K562 (cell line): ENCODE measurements at regions not wholly inside any gene's neighbourhood (a gene's known extent, or its start where the extent isn't known, plus 50 kb on each side); places are given as distances from the start of the nearest gene placed in this dataset.

Experiments used
- ATAC-seq: fragments of 200-7000 bp; cut with Tn5 transposase; 3 replicates; pipeline ENCODE4 v1.9.1; 2020; ENCODE audit warnings: moderate library complexity
- BruUV-seq: library from RNA; stranded (reverse); fragments of 400-500 nt; replicated peaks from 2 replicates; lab custom pipeline; 2021; lab: Mats Ljungman, UMichigan
- CTCF ChIA-PET: fragments of 300-600 bp; formaldehyde crosslinking; extraction: SDS; loops from one replicate; lab custom pipeline; 2021; ENCODE audit warnings: low intra/inter-chr PET ratio; lab: Yijun Ruan, JAX
- POLR2A ChIA-PET: fragments of 300-600, 350-650 bp; sonication (Branson Sonifier 250); formaldehyde crosslinking; extraction: SDS; loops from one replicate; lab custom pipeline; 2021; ENCODE audit warnings: antibody characterized with exemption, inconsistent platforms; lab: Yijun Ruan, JAX
- DNase-seq, 4 experiments: peaks; one replicate each; pipeline versions ENCODE4 v3.0.0 to v3.0.0-alpha.2; 2011 to 2018; ENCODE audit warnings: low spot score in 3 of 4, mixed read lengths in 3 of 4; ENCODE audit errors: extremely low read depth in 1 of 4
- FAIRE-seq: peaks from 2 replicates; lab custom pipeline; 2011; peaks lifted over from hg19 to GRCh38; lab: Jason Lieb, UNC
- H2AFZ ChIP-seq: 2 replicates; pipeline ENCODE4 v1.6.0; 2011; ENCODE audit warnings: low read depth, low read length, control low read depth, inconsistent platforms
- H3K27ac ChIP-seq: fragments of 200-600 bp; 3 replicates; pipeline ENCODE4 v1.8.0; 2011; ENCODE audit warnings: low read depth, mild to moderate bottlenecking, control low read depth, inconsistent platforms, low read length, moderate library complexity, mixed read lengths; ENCODE audit errors: extremely low read depth
- H3K27me3 ChIP-seq, 2 experiments: fragments of 300-600 bp in 1 of 2; 2 replicates in 1 of 2; 3 replicates in 1 of 2; pipeline versions ENCODE4 v1.6.0 to v1.8.0; 2011; ENCODE audit warnings: inconsistent platforms in 2 of 2, low read length in 2 of 2, mild to moderate bottlenecking in 1 of 2, mixed read lengths in 1 of 2, moderate library complexity in 1 of 2; ENCODE audit not compliant: control insufficient read depth in 2 of 2, insufficient read depth in 2 of 2
- H3K36me3 ChIP-seq: fragments of 300-600 bp; 3 replicates; pipeline ENCODE4 v1.8.0; 2011; ENCODE audit warnings: mild to moderate bottlenecking, low read length, inconsistent platforms; ENCODE audit not compliant: control insufficient read depth, insufficient read depth
- H3K4me1 ChIP-seq, 2 experiments: fragments of 200-600 bp in 1 of 2; replicated peaks in 1 of 2; 2 replicates in 1 of 2; 3 replicates in 1 of 2; pipeline versions ENCODE4 v1.5.1 to v1.8.0; 2011; ENCODE audit warnings: inconsistent platforms in 2 of 2, low read length in 2 of 2, mild to moderate bottlenecking in 1 of 2, mixed read lengths in 1 of 2, moderate library complexity in 1 of 2; ENCODE audit not compliant: control insufficient read depth in 2 of 2, insufficient read depth in 2 of 2
- H3K4me2 ChIP-seq: 2 replicates; pipeline ENCODE4 v1.6.1; 2011; ENCODE audit warnings: low read length, control low read depth, inconsistent platforms, mixed read lengths; ENCODE audit not compliant: insufficient read depth
- H3K4me3 ChIP-seq: fragments of 200-600 bp; sonication (generic), shearing (Covaris generic); 2 replicates; pipeline ENCODE4 v1.5.1; 2016; ENCODE audit warnings: control low read depth, inconsistent platforms
- H3K79me2 ChIP-seq: fragments of 200-600 bp; 3 replicates; pipeline ENCODE4 v1.8.0; 2011; ENCODE audit warnings: low read length, inconsistent platforms; ENCODE audit not compliant: control insufficient read depth, insufficient read depth
- H3K9ac ChIP-seq, 2 experiments: 2 replicates each; pipeline versions ENCODE4 v1.6.0 to v1.6.1; 2011; ENCODE audit warnings: low read depth in 2 of 2, low read length in 2 of 2, control low read depth in 1 of 2, inconsistent platforms in 1 of 2, mild to moderate bottlenecking in 1 of 2, mixed read lengths in 1 of 2; ENCODE audit not compliant: insufficient read depth in 1 of 2
- H3K9me1 ChIP-seq: one replicate; pipeline ENCODE4 v1.6.0; 2011; ENCODE audit warnings: inconsistent platforms, mild to moderate bottlenecking, low read length, moderate library complexity; ENCODE audit not compliant: control insufficient read depth, insufficient read depth
- H3K9me3 ChIP-seq: replicated peaks from 2 replicates; pipeline ENCODE4 v1.5.1; 2011; ENCODE audit warnings: low read depth, low read length, inconsistent platforms; ENCODE audit not compliant: control insufficient read depth, insufficient read depth
- H4K20me1 ChIP-seq: replicated peaks from 2 replicates; pipeline ENCODE4 v1.6.1; 2011; ENCODE audit warnings: low read length, inconsistent platforms, mixed read lengths; ENCODE audit not compliant: control insufficient read depth, insufficient read depth
- ARID3B ChIP-seq: fragments of 250-450 bp; sonication (Bioruptor Pico); IDR thresholded peaks from 2 replicates; pipeline ENCODE4 v1.4.0; 2020; ENCODE audit warnings: borderline replicate concordance
- BRCA1 ChIP-seq, 2 experiments: fragments of 450-650 bp in 1 of 2; sonication (generic) in 1 of 2; formaldehyde crosslinking in 1 of 2; IDR thresholded peaks; 2 replicates each; pipeline versions ENCODE4 v1.5.0 to v1.6.1; 2017 to 2020; ENCODE audit warnings: mild to moderate bottlenecking in 1 of 2, missing genetic modification reagents in 1 of 2
- DDX20 ChIP-seq: fragments of 450-650 bp; IDR thresholded peaks from 2 replicates; pipeline ENCODE4 v1.6.1; 2016; ENCODE audit warnings: missing genetic modification characterization, low read depth, mild to moderate bottlenecking, missing compliant biosample characterization, moderate library complexity
- FOXP4 ChIP-seq: sonication (generic); formaldehyde crosslinking; IDR thresholded peaks from 2 replicates; pipeline ENCODE4 v1.8.0; 2022; ENCODE audit warnings: mild to moderate bottlenecking, missing genetic modification reagents, borderline replicate concordance
- NR4A1 ChIP-seq, 2 experiments: fragments of 250-450 bp in 1 of 2; fragments of 450-650 bp in 1 of 2; sonication (Bioruptor Pico) in 1 of 2; IDR thresholded peaks; 2 replicates each; pipeline versions ENCODE4 v1.4.0 to v1.6.1; 2016 to 2020; ENCODE audit warnings: mild to moderate bottlenecking in 2 of 2, missing compliant biosample characterization in 1 of 2, missing genetic modification characterization in 1 of 2, moderate library complexity in 1 of 2
- PHB2 ChIP-seq: fragments of 450-650 bp; IDR thresholded peaks from 2 replicates; pipeline ENCODE4 v1.6.1; 2017; ENCODE audit warnings: low read depth
- RHOXF2B ChIP-seq: fragments of 250-450 bp; sonication (Bioruptor Pico); conservative IDR thresholded peaks from 2 replicates; pipeline ENCODE4 v1.5.1; 2021
- SMAD4 ChIP-seq: fragments of 250-450 bp; sonication (Bioruptor Pico); conservative IDR thresholded peaks from 2 replicates; pipeline ENCODE4 v1.8.0; 2021; ENCODE audit warnings: inconsistent platforms, mild to moderate bottlenecking, moderate library complexity
- TSHZ1 ChIP-seq: fragments of 250-450 bp; sonication (Bioruptor Pico); IDR thresholded peaks from 2 replicates; pipeline ENCODE4 v1.4.0; 2020; ENCODE audit warnings: mild to moderate bottlenecking, moderate library complexity
- ZNF175 ChIP-seq: fragments of 200-800 bp; sonication (Bioruptor generic); IDR thresholded peaks from 2 replicates; pipeline ENCODE4 v1.6.1; 2016; ENCODE audit warnings: low read depth, mild to moderate bottlenecking, missing genetic modification characterization, missing compliant biosample characterization
- ZNF395 ChIP-seq: fragments of 200-800 bp; sonication (Bioruptor generic); IDR thresholded peaks from 2 replicates; pipeline ENCODE4 v1.6.1; 2017; ENCODE audit warnings: missing genetic modification characterization, missing compliant biosample characterization
- ZNF408 ChIP-seq: fragments of 250-450 bp; sonication (Bioruptor Pico); IDR thresholded peaks from 2 replicates; pipeline ENCODE4 v1.4.0; 2020; ENCODE audit warnings: low read depth, mild to moderate bottlenecking, moderate library complexity
- WGBS: fragments of 100-300 bp; shearing (Covaris generic); methylation state at CpG from one replicate; pipeline ENCODE4 v1.1.6; 2016; ENCODE audit warnings: low coverage, mixed read lengths; ENCODE audit not compliant: insufficient coverage; ENCODE audit errors: missing lambda C conversion rate; 5-methylcytosine and 5-hydroxymethylcytosine counted together
- in situ Hi-C: fragments of 300-500 bp; cut with MboI; formaldehyde crosslinking; loops from 4 replicates; pipeline ENCODE4 v1.15.0; 2018; ENCODE audit warnings: inconsistent platforms, mixed read lengths
- intact Hi-C: fragments of 100-400 bp; cut with micrococcal nuclease; formaldehyde crosslinking; loops from 2 replicates; pipeline ENCODE4 v1.14.2; 2022

GRCh38 chr19:30942636-30943035 lies 406.6 kb downstream of the TSHZ3 start (continued):
- TF ChIP-seq ARID3B (CRISPR knock-in tag): no peak
- no peak for TF ChIP-seq SMAD4 (CRISPR knock-in tag)
- TF ChIP-seq NR4A1 (CRISPR knock-in tag; IDR thresholded peaks at IDR 0.05): no peak
- no peak for TF ChIP-seq NR4A1 (tag; IDR thresholded peaks at IDR 0.05)
- no peak for TF ChIP-seq PHB2
- TF ChIP-seq, all 486 proteins: peak for 0

GRCh38 chr19:30941591-30941990 lies 407.6 kb downstream of the TSHZ3 start:
- no peaks in the 10 kb centered on the region for H3K9me3 ChIP-seq
- H2AFZ ChIP-seq: no peak overlapping the region
- no peaks in the 10 kb centered on the region for H3K4me1 ChIP-seq
- POLR2A ChIA-PET: no interaction called here
- H3K4me3 ChIP-seq: no peak overlapping the region
- no peak for FAIRE-seq
- TF ChIP-seq BRCA1 (IDR thresholded peaks at IDR 0.05) (no peak), BRCA1 (CRISPR knock-in tag; IDR thresholded peaks at IDR 0.05) (no peak), FOXP4 (no peak), ZNF175 (no peak), TSHZ1 (CRISPR knock-in tag) (no peak), ZNF395 (CRISPR knock-in tag) (no peak), ZNF408 (CRISPR knock-in tag) (no peak), DDX20 (tag) (no peak), RHOXF2B (CRISPR knock-in tag) (no peak)
- no peak overlapping the region for H3K9ac ChIP-seq
- H3K9me1 ChIP-seq: no peaks in the 10 kb centered on the region
- no peak overlapping the region for H3K27ac ChIP-seq
- in situ Hi-C loops (no loop called here), intact Hi-C loops (no loop called here)
- ATAC-seq: no peak
- no peaks in the 10 kb centered on the region for H3K79me2 ChIP-seq
- WGBS: 4% methylated on average over 3 of the region's 3 CpGs
- CTCF ChIA-PET: no interaction called here
- H3K4me2 ChIP-seq: no peak overlapping the region
- no peaks in the 10 kb centered on the region for H3K27me3 ChIP-seq
- no peak for DNase-seq
- no TSS peak for BruUV-seq
- no peaks in the 10 kb centered on the region for H4K20me1 ChIP-seq
- no peaks in the 10 kb centered on the region for H3K36me3 ChIP-seq
